ENCODE measurements at regions not wholly inside any gene's neighbourhood (a gene's known extent, or its start where the extent isn't known, plus 50 kb on each side); places are given as distances from the start of the nearest gene placed in this dataset.

- Histone ChIP-seq H3K79me2 (ENCODE audit: insufficient read depth, low read length) (no peaks in the 10 kb centered on the region), H3K36me3 (ENCODE audit: insufficient read depth, low read length) (no peaks in the 10 kb centered on the region), H4K20me1 (ENCODE audit: insufficient read depth, low read length, poor library complexity, severe bottlenecking) (no peaks in the 10 kb centered on the region), H3F3A (ENCODE audit: low read depth) (no peaks in the 10 kb centered on the region), H2AFZ (ENCODE audit: low read length) (no peak overlapping the region), H3K9me2 (replicated peaks; ENCODE audit: low read depth, low read length) (no peaks in the 10 kb centered on the region), H3K9me3 (ENCODE audit: insufficient read depth, low read depth, low read length) (no peaks in the 10 kb centered on the region), H3K4me1 (ENCODE audit: insufficient read depth, low read length, poor library complexity, severe bottlenecking) (no peaks in the 10 kb centered on the region), H3K4me3 (ENCODE audit: low read length, poor library complexity, severe bottlenecking) (no peak overlapping the region), H3K27me3 (ENCODE audit: insufficient read depth, low read length, poor library complexity, severe bottlenecking) (no peaks in the 10 kb centered on the region), H3K4me2 (ENCODE audit: low read depth, low read length, poor library complexity, severe bottlenecking) (no peak overlapping the region), H3K9ac (ENCODE audit: low read depth, low read length, poor library complexity, severe bottlenecking) (no peak overlapping the region)
- TF ChIP-seq EZH2phosphoT487 (IDR thresholded peaks at IDR 0.05; ENCODE audit: borderline replicate concordance), result no peak
- TF ChIP-seq CTCF (conservative IDR thresholded peaks at IDR 0.05; ENCODE audit: low read length), result no peak
These were observed 149.7 kb upstream of the ARRDC3 start for GRCh38 chr5:91532779-91533178.

- Histone ChIP-seq H3K4me1 (ENCODE audit: insufficient read depth, low read length, poor library complexity, severe bottlenecking) (no peaks in the 10 kb centered on the region), H3K4me3 (ENCODE audit: low read length, poor library complexity, severe bottlenecking) (no peak overlapping the region), H2AFZ (ENCODE audit: low read length) (no peak overlapping the region), H4K20me1 (ENCODE audit: insufficient read depth, low read length, poor library complexity, severe bottlenecking) (no peaks in the 10 kb centered on the region), H3K9me3 (ENCODE audit: insufficient read depth, low read depth, low read length) (no peaks in the 10 kb centered on the region), H3F3A (ENCODE audit: low read depth) (no peaks in the 10 kb centered on the region), H3K27me3 (ENCODE audit: insufficient read depth, low read length, poor library complexity, severe bottlenecking) (no peaks in the 10 kb centered on the region), H3K9me2 (replicated peaks; ENCODE audit: low read depth, low read length) (no peaks in the 10 kb centered on the region), H3K79me2 (ENCODE audit: insufficient read depth, low read length) (no peaks in the 10 kb centered on the region), H3K9ac (ENCODE audit: low read depth, low read length, poor library complexity, severe bottlenecking) (no peak overlapping the region), H3K4me2 (ENCODE audit: low read depth, low read length, poor library complexity, severe bottlenecking) (no peak overlapping the region), H3K36me3 (ENCODE audit: insufficient read depth, low read length) (no peaks in the 10 kb centered on the region)
- TF ChIP-seq EZH2phosphoT487 (IDR thresholded peaks at IDR 0.05; ENCODE audit: borderline replicate concordance) (no peak), CTCF (conservative IDR thresholded peaks at IDR 0.05; ENCODE audit: low read length) (no peak)
These were observed 149.2 kb upstream of the ARRDC3 start for GRCh38 chr5:91532281-91532680.

GRCh38 chr5:91528831-91529230 is 145.7 kb upstream of the ARRDC3 start:
- Histone ChIP-seq H3K4me2 (ENCODE audit: low read depth, low read length, poor library complexity, severe bottlenecking) (no peak overlapping the region), H3K9me2 (replicated peaks; ENCODE audit: low read depth, low read length) (no peaks in the 10 kb centered on the region), H3K27me3 (ENCODE audit: insufficient read depth, low read length, poor library complexity, severe bottlenecking) (no peaks in the 10 kb centered on the region), H3K4me3 (ENCODE audit: low read length, poor library complexity, severe bottlenecking) (no peak overlapping the region), H3K79me2 (ENCODE audit: insufficient read depth, low read length) (no peaks in the 10 kb centered on the region), H3K9me3 (ENCODE audit: insufficient read depth, low read depth, low read length) (no peaks in the 10 kb centered on the region), H3K36me3 (ENCODE audit: insufficient read depth, low read length) (no peaks in the 10 kb centered on the region), H2AFZ (ENCODE audit: low read length) (no peak overlapping the region), H3K4me1 (ENCODE audit: insufficient read depth, low read length, poor library complexity, severe bottlenecking) (no peaks in the 10 kb centered on the region), H3K9ac (ENCODE audit: low read depth, low read length, poor library complexity, severe bottlenecking) (no peak overlapping the region), H3F3A (ENCODE audit: low read depth) (no peaks in the 10 kb centered on the region), H4K20me1 (ENCODE audit: insufficient read depth, low read length, poor library complexity, severe bottlenecking) (no peaks in the 10 kb centered on the region)
- TF ChIP-seq CTCF (conservative IDR thresholded peaks at IDR 0.05; ENCODE audit: low read length), result no peak
- no peak for TF ChIP-seq EZH2phosphoT487 (IDR thresholded peaks at IDR 0.05; ENCODE audit: borderline replicate concordance)

Measured in Loucy (cell line).